Nephron progenitor cell (in vitro differentiated cells): ENCODE measurements at regions not wholly inside any gene's neighbourhood (a gene's known extent, or its start where the extent isn't known, plus 50 kb on each side); places are given as distances from the start of the nearest gene placed in this dataset.

Experiments used
- DNase-seq: peaks from one replicate; pipeline ENCODE4 v3.0.0; 2021
- H3K27ac Mint-ChIP-seq: 2 replicates; pipeline ENCODE4 v1.8.0; 2021; ENCODE audit warnings: mild to moderate bottlenecking, moderate library complexity, mixed read lengths
- H3K27me3 Mint-ChIP-seq: 2 replicates; pipeline ENCODE4 v1.8.0; 2021; ENCODE audit warnings: mild to moderate bottlenecking, low read depth, mixed read lengths; ENCODE audit not compliant: poor library complexity
- H3K36me3 Mint-ChIP-seq: 2 replicates; pipeline ENCODE4 v1.8.0; 2021; ENCODE audit warnings: low read depth, mixed read lengths
- H3K4me1 Mint-ChIP-seq: 2 replicates; pipeline ENCODE4 v1.8.0; 2021; ENCODE audit warnings: mixed read lengths
- H3K4me3 Mint-ChIP-seq: 2 replicates; pipeline ENCODE4 v1.8.0; 2021; ENCODE audit warnings: mild to moderate bottlenecking, moderate library complexity, mixed read lengths
- H3K9me3 Mint-ChIP-seq: 2 replicates; pipeline ENCODE4 v1.8.0; 2021; ENCODE audit warnings: mild to moderate bottlenecking, moderate library complexity, mixed read lengths
- TF ChIP-seq, protein P1 (sequence below): fragments of 200-600 bp; sonication (generic); IDR thresholded peaks from 2 replicates; pipeline ENCODE4 v1.5.0; 2021; ENCODE audit warnings: antibody characterized with exemption

DNA sequence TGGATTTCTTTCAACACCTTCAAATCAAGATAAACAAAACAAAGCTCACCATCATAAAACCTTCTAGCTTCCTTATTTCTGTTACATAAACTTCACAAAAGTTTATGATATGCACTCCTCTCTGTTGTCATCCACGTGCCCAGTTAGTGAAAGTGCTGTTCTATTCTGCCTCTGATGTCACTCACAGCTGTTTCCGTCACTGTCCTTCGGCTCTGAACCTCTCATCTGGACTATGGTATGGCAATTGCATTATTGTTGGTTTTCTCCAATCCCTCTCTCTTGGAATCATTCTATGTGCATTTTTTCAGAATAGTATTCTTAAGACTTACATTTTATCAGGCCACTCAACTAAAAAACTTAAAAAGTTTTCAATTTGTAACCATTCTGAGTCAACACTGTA is 264.2 kb upstream of the DAPK1 start:
- TF ChIP-seq, protein P1, sequence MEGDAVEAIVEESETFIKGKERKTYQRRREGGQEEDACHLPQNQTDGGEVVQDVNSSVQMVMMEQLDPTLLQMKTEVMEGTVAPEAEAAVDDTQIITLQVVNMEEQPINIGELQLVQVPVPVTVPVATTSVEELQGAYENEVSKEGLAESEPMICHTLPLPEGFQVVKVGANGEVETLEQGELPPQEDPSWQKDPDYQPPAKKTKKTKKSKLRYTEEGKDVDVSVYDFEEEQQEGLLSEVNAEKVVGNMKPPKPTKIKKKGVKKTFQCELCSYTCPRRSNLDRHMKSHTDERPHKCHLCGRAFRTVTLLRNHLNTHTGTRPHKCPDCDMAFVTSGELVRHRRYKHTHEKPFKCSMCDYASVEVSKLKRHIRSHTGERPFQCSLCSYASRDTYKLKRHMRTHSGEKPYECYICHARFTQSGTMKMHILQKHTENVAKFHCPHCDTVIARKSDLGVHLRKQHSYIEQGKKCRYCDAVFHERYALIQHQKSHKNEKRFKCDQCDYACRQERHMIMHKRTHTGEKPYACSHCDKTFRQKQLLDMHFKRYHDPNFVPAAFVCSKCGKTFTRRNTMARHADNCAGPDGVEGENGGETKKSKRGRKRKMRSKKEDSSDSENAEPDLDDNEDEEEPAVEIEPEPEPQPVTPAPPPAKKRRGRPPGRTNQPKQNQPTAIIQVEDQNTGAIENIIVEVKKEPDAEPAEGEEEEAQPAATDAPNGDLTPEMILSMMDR, result no peak
- peaks cover 31% of the 10 kb centered on the region for H3K9me3 Mint-ChIP-seq
- peaks cover 13% of the 10 kb centered on the region for H3K4me1 Mint-ChIP-seq
- no peak overlapping the region for H3K27ac Mint-ChIP-seq
- no peak overlapping the region for H3K4me3 Mint-ChIP-seq
- no peak for DNase-seq
- H3K36me3 Mint-ChIP-seq, result peaks cover 20% of the 10 kb centered on the region
- H3K27me3 Mint-ChIP-seq, result peaks cover 3% of the 10 kb centered on the region

DNA sequence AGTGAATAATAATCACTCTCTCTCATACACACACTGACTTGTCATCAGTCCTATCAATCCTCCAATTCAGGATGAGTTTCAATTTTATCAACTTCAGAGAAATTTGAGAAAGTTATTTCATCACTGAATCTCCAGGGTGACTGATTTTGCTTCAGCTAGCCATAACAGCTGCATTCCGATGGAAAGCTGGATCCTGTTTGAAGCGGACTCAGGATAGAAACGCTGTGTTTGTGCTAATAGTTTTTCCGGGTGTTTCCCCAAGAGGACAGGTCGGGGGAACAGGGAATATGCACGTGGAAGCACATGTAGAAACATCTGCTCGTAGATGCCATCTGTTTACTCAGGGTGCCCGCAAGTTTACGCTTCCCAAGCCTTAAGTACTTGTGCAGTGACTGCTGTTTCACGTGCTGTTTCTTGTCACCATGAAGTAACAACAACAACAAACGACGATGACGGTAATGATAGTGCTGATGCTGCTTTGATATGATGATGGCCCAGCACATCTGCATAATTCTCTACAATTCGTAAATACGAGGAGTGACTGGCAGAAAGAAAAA is 263.7 kb upstream of the DAPK1 start:
- TF ChIP-seq, protein P1, result no peak
- H3K27ac Mint-ChIP-seq, result no peak overlapping the region
- H3K4me1 Mint-ChIP-seq, result peaks cover 19% of the 10 kb centered on the region
- peaks cover 20% of the 10 kb centered on the region for H3K36me3 Mint-ChIP-seq
- no peak overlapping the region for H3K4me3 Mint-ChIP-seq
- peaks cover 3% of the 10 kb centered on the region for H3K27me3 Mint-ChIP-seq
- peaks cover 31% of the 10 kb centered on the region for H3K9me3 Mint-ChIP-seq
- DNase-seq, result no peak

DNA sequence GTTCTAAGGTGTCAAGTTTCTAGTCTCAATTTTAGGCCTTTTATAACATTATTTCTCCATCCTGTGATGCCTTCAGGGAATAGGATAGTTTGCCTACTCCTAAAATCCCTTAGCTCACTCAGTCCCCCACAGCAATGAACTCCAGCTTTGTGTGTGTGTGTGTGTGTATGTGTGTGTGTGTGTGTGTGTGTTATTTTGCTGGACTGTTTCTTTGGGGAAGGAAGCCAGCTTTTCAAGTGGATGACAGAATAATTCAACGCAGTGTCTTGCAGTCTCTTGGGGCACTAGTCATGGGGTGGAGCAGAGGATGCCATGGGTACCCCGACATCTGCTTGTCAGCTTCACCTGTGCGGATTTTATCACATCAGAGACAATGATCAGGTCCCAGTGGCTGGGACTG is 262.8 kb upstream of the DAPK1 start:
- TF ChIP-seq, protein P1, result no peak
- DNase-seq, result no peak
- Mint-ChIP-seq H3K36me3 (peaks cover 20% of the 10 kb centered on the region), H3K4me3 (no peak overlapping the region), H3K4me1 (peaks cover 24% of the 10 kb centered on the region), H3K9me3 (peaks cover 31% of the 10 kb centered on the region), H3K27ac (peak overlapping the region; percentile 72), H3K27me3 (peaks cover 3% of the 10 kb centered on the region)

DNA sequence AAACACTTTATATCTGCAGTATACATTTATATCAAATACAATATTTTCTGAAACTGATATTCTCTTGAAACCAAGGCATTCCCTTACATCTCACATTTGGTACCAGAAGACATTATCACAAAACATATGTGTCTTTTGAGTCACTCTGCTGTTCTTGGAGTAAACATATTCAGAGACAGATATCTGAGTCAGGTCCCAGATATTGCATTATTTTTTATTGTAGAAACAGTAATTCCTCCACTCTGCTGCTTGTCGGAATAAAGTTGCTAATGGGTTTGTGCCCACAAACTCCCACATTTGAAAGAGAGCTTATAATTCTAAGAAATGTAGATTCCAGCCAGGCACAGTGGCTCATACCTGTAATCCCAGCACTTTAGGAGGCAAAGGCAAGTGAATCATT is 261.1 kb upstream of the DAPK1 start:
- TF ChIP-seq, protein P1, result no peak
- peaks cover 24% of the 10 kb centered on the region for H3K4me1 Mint-ChIP-seq
- DNase-seq, result no peak
- no peak overlapping the region for H3K4me3 Mint-ChIP-seq
- H3K36me3 Mint-ChIP-seq, result peaks cover 15% of the 10 kb centered on the region
- H3K27me3 Mint-ChIP-seq, result peaks cover 3% of the 10 kb centered on the region
- peaks cover 24% of the 10 kb centered on the region for H3K9me3 Mint-ChIP-seq
- no peak overlapping the region for H3K27ac Mint-ChIP-seq

DNA sequence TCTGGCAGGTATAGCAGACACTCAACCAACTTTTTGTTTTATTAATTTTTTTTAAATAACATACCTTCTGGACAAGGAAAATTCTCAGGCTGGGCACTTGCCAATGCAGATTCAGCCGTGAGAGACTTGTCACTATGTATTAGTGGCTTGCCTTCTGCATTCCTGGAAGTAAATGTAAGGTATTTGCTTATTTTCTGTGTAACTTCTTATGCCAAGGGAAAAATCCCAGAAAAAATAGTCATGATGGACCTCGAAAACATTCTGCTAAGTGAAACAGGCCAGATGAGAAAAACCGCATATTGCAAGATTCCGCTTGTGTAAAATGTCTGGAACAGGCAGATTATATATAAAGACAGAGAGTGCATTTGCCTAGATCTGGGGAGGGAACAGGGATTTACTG is 260.3 kb upstream of the DAPK1 start:
- TF ChIP-seq, protein P1, result no peak
- Mint-ChIP-seq H3K27me3 (peaks cover 3% of the 10 kb centered on the region), H3K4me3 (no peak overlapping the region), H3K9me3 (peaks cover 18% of the 10 kb centered on the region), H3K36me3 (peaks cover 7% of the 10 kb centered on the region), H3K4me1 (peaks cover 24% of the 10 kb centered on the region), H3K27ac (no peak overlapping the region)
- DNase-seq, result no peak

DNA sequence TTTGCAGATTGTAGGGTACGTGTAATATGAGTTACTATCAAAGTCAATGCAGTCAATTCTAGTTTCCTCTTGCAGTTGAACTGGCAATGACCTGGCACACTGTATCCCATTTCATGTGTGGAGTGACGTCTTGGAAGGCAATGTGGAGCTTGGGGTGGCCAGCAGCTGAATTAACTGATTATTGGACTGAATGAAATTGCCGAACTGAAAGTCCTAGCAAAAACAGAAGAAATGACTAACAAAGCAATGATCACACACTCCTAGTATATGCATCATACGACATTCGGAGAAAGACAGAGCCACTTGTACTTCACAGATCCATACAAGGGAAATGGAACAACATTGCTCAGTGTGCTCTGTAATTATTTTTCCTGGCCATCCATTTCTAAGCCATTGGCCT is 259.1 kb upstream of the DAPK1 start:
- Mint-ChIP-seq H3K36me3 (no peaks in the 10 kb centered on the region), H3K9me3 (peaks cover 7% of the 10 kb centered on the region), H3K27ac (peak overlapping the region; percentile 21), H3K4me3 (no peak overlapping the region), H3K27me3 (no peaks in the 10 kb centered on the region), H3K4me1 (peaks cover 24% of the 10 kb centered on the region)
- no peak for DNase-seq
- TF ChIP-seq, protein P1, result no peak
